GM12872 (cell line): ENCODE measurements at regions not wholly inside any gene's neighbourhood (a gene's known extent, or its start where the extent isn't known, plus 50 kb on each side); places are given as distances from the start of the nearest gene placed in this dataset.

Experiments used
- TF ChIP-seq, protein P1 (sequence below): IDR thresholded peaks from 3 replicates; pipeline ENCODE4 v1.5.1; 2011; ENCODE audit warnings: low read depth, mild to moderate bottlenecking, low read length, moderate library complexity; ENCODE audit not compliant: insufficient read depth

DNA sequence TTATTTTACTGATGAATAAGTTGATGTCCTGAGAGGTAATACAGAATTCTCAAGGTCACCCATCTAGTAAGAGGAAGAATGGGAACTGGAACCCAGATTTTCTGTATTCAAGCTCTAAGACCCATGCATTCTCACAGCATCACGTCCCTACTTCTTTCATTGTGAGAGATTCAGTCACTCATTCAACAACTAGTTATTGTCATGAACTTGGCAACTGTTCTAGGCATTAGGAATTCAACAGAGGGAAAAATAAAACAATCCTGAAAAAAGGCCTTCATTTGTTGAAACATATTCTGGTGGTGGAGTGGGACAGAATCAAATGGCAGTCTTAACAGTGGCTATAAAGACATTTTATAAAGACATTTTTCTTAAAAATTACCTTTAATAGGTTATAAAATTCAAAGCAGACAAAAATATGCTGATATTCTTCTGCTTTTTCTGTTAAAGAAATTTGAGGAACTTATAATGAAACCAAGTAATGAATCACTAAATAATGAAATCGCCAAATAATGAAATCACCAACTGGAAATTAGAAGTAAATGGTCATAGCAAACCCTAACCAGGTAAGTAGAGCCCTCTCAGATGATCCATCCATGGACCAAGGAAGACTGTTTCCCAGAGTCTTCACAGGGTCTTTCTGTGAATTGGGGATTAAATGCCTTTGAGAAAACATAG, 136.5 kb upstream of the DPYD start:
- TF ChIP-seq, protein P1, sequence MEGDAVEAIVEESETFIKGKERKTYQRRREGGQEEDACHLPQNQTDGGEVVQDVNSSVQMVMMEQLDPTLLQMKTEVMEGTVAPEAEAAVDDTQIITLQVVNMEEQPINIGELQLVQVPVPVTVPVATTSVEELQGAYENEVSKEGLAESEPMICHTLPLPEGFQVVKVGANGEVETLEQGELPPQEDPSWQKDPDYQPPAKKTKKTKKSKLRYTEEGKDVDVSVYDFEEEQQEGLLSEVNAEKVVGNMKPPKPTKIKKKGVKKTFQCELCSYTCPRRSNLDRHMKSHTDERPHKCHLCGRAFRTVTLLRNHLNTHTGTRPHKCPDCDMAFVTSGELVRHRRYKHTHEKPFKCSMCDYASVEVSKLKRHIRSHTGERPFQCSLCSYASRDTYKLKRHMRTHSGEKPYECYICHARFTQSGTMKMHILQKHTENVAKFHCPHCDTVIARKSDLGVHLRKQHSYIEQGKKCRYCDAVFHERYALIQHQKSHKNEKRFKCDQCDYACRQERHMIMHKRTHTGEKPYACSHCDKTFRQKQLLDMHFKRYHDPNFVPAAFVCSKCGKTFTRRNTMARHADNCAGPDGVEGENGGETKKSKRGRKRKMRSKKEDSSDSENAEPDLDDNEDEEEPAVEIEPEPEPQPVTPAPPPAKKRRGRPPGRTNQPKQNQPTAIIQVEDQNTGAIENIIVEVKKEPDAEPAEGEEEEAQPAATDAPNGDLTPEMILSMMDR, result no peak

- TF ChIP-seq, protein P1, result no peak
Measured at GRCh38 chr1:98056781-98057180, 135.9 kb upstream of the DPYD start.

DNA sequence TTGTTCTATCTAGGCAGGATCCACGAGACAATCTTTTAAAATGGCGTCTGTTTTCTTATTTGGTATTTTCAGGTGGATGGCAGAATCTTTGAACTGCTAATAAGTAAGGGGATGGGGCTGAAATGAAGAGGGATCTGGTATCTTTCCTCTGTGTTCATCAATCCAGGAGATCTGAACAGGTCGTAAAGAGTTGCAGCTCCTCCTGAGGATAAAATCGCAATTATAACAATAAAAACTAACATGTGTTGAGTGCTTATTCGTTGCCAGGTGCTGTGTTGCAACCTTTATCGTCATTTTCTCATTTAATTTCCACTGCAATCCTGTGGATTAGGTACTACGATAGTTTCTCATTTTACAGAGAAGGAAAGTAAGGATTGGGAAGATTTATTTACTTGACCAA, 134.6 kb upstream of the DPYD start:
- TF ChIP-seq, protein P1, result no peak

- TF ChIP-seq, protein P1, result no peak
Measured at GRCh38 chr1:98054786-98055185, 134.0 kb upstream of the DPYD start.

- TF ChIP-seq, protein P1, result no peak
Measured at GRCh38 chr1:98054367-98054701, 133.5 kb upstream of the DPYD start.

DNA sequence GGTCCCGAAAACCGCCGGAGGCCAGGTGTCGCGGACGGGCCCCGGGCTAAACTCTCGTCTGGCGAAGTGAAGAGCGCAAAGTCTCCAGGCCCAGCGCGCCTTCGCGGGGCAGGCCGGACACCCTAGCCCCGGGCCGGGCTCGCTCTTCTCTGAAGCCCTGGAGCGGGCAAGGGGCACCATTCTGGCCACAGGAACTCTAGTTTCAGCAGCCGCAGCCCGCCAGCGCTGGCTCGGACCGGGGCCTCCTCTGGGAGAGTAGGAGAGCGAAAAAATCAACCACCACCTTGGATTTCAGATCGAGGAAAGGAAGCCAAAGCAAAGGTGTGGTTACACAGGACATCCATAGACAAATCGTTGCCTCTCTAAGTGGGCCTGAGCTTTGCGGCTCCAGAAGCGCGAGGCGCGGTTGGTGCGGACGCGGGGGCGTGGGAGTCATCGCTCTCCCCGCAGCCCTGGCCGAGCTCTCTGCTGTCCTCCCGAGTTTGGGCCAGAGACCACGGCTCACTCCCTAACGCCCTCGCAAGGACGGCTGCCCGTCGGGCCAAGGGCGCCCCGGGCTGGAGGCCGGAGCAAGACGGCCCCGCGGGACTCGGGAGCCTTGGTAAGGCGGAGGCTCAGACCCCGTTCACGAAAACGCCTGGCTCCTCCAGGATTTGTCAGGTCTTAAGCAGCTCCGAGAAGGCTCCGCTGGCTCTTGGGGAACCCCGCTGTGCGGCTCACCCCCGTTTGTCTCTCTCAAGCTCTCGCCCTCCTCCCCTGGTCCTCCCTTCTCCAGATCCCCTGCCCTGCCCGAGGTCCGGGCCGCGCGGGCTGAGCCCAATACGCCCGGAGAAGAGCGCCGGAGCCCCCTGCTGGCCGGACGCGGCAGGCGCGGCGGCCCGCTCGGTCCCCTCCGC, 132.9 kb upstream of the DPYD start:
- TF ChIP-seq, protein P1, result peak; percentile 77

DNA sequence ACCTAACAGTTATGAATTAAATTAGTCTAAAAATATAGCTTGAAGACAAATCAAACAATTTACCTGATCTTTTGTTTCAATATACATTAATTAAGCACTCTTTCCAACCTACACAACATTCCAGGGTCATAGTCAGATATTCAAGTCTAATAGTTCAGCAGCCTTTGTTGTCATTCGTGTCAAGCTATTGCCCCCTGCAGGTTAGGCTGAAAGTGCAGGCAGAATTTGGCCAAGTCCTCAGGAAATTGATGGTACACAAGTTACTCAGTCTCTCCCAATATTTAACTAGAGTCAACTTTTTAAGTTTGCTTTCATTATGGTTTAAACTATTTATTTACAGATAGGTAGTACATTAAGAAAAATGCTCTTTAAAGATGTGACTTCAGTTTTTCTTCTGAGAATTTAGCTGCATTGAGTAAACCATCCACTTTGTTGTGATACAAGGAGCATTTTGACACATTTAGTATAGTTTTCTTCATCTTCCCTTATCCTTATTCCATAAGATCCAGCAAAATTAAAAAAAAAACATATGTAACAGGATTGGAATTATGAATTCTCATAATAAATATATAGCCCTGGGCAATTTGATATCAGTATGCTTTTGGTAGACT, 130.3 kb upstream of the DPYD start:
- TF ChIP-seq, protein P1, result peak; percentile 86
